GM10248 (cell line): ENCODE measurements at regions not wholly inside any gene's neighbourhood (a gene's known extent, or its start where the extent isn't known, plus 50 kb on each side); places are given as distances from the start of the nearest gene placed in this dataset.

Source experiments
- CTCF ChIA-PET: fragments of 300-600 bp; sonication (Branson Sonifier 250); formaldehyde crosslinking; extraction: SDS; loops from one replicate; lab custom pipeline; 2021; ENCODE audit warnings: antibody characterized with exemption; lab: Yijun Ruan, JAX
- POLR2A ChIA-PET: fragments of 350-650 bp; sonication (Branson Sonifier 250); formaldehyde crosslinking; extraction: SDS; loops from one replicate; lab custom pipeline; 2020; ENCODE audit warnings: antibody characterized with exemption; lab: Yijun Ruan, JAX
- DNase-seq: peaks from one replicate; pipeline ENCODE4 v3.0.0; 2012; ENCODE audit errors: extremely low spot score
- TF ChIP-seq, protein P1 (sequence below): IDR thresholded peaks from 2 replicates; pipeline ENCODE4 v1.5.1; 2012; ENCODE audit warnings: mild to moderate bottlenecking, low read depth; ENCODE audit errors: extremely low read depth, missing control alignments, control extremely low read depth

DNA sequence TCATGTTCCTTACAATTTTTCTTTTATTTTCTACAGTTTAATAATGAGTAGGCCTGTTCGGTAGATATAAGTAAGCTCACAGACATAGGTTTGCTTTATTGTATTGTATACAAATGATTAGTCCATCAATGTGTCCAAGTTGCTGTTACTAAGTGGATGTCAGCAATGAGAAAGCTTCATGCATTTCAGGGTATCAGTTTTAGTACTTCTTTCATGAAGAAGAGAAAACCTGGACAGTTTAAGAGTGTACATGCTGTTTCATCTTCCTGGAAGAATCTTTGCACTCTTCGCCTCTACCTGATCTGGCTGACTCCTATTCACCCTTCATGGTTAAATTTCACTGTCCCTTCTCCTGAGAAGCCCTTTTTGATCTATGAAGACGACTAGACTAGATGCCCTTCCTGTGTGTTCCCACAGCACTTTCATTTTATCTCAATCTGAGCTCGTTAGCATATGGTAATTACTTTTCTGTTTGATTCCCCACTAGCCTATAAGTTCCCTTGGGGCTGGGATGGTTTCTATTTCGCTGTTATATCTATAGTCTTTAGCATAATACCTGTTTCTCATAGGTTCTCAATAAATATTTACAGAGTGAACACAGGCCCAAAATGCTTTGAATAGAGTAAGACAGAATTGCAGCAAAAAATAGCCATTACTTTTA, 70.7 kb downstream of the CETN3 start:
- TF ChIP-seq, protein P1, sequence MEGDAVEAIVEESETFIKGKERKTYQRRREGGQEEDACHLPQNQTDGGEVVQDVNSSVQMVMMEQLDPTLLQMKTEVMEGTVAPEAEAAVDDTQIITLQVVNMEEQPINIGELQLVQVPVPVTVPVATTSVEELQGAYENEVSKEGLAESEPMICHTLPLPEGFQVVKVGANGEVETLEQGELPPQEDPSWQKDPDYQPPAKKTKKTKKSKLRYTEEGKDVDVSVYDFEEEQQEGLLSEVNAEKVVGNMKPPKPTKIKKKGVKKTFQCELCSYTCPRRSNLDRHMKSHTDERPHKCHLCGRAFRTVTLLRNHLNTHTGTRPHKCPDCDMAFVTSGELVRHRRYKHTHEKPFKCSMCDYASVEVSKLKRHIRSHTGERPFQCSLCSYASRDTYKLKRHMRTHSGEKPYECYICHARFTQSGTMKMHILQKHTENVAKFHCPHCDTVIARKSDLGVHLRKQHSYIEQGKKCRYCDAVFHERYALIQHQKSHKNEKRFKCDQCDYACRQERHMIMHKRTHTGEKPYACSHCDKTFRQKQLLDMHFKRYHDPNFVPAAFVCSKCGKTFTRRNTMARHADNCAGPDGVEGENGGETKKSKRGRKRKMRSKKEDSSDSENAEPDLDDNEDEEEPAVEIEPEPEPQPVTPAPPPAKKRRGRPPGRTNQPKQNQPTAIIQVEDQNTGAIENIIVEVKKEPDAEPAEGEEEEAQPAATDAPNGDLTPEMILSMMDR = no peak
- CTCF ChIA-PET = interaction anchor here (0.7 to 1.4 kb wide), 3 partner anchors 9 to 62 kb away, joined by 3 to 7 read pairs (median 3); no protein-coding TSS in a partner anchor
- DNase-seq = peak; percentile 20
- POLR2A ChIA-PET = no interaction called here

DNA sequence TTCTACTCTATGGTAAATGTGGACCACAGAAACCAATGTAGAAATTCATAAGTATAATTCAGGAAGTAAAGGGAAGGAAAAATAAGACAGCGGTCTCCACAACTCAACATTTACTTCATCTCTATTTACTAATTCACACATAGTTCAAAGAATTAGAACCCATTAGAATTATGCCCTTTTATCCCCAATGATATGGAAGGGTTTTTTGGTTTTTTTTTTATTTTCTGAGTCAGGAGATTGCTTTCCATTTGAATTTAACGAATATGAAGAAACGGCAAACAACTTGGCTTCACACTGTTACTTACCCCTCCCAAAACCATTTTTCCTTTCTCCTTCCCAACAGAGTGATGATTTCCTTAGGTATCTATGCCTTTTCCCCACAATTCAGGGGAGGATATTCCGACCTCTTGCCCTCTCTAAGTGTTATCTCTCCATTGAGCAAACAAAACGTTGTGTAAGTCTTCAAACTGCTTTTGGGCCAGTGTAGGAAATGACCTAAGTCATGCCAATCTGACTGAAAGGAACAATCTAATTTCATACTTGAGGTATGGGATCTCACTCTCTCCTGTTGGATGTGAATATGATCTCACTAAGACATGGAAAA, 72.0 kb downstream of the CETN3 start:
- ChIA-PET POLR2A (no interaction called here), CTCF (interaction anchor here (1.2 kb wide), 1 partner anchor 15 kb away, joined by 3 read pairs; no protein-coding TSS in a partner anchor)
- DNase-seq = no peak
- TF ChIP-seq, protein P1 = no peak

GRCh38 chr5:90336752-90337151, 72.8 kb downstream of the CETN3 start:
- TF ChIP-seq, protein P1 = no peak
- POLR2A ChIA-PET = no interaction called here
- no peak for DNase-seq
- CTCF ChIA-PET = no interaction called here

DNA sequence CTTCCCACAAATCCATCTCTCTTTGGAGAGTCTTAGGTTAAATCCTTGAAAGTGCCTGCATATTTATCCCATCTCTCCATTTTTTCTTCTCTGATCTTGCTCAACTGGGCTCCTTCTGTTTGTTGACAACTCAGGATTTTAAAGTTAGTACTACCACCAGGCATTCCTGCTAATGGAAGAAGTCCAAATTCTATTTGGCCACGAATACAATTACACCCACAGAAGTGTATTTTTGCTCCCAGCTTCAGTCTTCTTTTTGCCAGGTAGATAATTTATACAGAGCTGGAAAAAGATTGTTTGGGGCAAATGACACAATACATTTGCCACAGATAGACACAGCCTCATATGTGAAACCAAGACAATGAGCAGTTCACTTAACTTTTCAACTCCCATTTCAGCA, 74.8 kb downstream of the CETN3 start:
- ChIA-PET CTCF (interaction anchor here (1.1 kb wide), 1 partner anchor 19 kb away, joined by 3 read pairs; no protein-coding TSS in a partner anchor), POLR2A (no interaction called here)
- no peak for DNase-seq
- TF ChIP-seq, protein P1 = no peak

DNA sequence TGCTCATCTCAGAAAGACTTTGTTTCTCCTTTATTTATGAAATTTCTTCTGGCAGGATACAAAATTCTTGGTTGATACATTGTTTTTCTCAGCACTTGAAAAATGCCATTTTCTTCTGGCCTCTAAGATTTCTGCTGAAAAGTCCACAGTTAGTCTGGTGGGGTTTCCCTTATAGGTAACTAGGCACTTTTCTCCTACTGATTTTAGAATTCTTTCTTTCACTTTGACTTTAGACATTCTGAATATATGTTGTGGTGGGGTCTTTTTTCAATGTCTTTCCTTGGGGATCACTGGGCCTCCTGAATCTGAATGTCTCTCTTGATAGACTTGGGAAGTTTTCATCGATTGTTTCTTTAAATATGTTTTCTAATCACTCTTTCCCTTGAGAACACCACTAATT, 79.6 kb downstream of the CETN3 start:
- no peak for DNase-seq
- ChIA-PET CTCF (interaction anchor here (1.5 to 1.7 kb wide), 2 partner anchors 15 to 16 kb away, joined by 3 to 5 read pairs; no protein-coding TSS in a partner anchor), POLR2A (no interaction called here)
- TF ChIP-seq, protein P1 = no peak

DNA sequence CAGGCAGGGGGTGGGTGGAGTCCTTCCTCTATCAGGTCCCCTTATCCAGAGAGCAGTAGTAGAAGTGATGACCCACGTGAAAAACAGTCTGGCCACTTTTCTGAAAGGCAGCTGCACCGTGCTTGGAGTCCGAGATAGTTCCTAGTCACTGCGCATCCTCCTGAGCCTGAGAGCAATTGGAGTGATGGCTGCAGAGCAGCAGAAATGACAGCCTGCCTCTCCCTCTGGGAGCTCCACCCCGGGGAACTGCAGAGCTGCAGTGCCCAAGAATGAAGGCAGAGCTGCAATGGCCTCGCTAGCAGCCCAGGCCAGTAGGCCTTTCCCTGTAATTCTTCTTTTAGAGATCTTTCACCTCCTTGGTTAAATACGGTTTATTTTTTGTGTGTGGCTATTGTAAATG, 82.6 kb downstream of the CETN3 start:
- TF ChIP-seq, protein P1 = no peak
- no peak for DNase-seq
- ChIA-PET POLR2A (no interaction called here), CTCF (interaction anchor here (1.0 kb wide), 1 partner anchor 62 kb away, joined by 3 read pairs; no protein-coding TSS in a partner anchor)
